GM21786 (cell line): ENCODE measurements at regions not wholly inside any gene's neighbourhood (a gene's known extent, or its start where the extent isn't known, plus 50 kb on each side); places are given as distances from the start of the nearest gene placed in this dataset.
"Not testable (repeated sequence)": the region's sequence is repeated elsewhere in the genome, so short reads cannot be mapped to it uniquely, and the experiment has no call there.

Experiments
- ATAC-seq: cut with Tn5 transposase; IDR thresholded peaks from one replicate; pipeline ENCODE4 v1.9.1; 2021; ENCODE audit not compliant: unreplicated experiment

DNA sequence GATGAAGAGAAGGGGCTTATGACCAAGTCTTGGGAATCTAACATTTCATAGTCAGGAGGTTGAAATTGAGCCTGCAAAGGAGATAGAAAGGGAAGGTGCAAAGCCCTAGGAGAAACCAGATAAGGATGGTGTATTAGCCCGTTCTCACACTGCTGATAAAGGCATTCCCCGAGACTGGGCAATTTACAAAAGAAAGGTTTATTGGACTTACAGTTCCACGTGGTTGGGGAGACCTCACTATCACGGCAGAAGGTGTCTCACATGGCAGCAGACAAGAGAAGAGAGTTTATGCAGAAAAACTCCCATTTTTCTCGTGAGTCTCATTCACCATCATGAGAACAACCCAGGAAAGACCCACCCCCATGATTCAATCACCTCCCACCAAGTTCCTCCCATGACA is 129.5 kb upstream of the LNX1 start:
- no peak for ATAC-seq

DNA sequence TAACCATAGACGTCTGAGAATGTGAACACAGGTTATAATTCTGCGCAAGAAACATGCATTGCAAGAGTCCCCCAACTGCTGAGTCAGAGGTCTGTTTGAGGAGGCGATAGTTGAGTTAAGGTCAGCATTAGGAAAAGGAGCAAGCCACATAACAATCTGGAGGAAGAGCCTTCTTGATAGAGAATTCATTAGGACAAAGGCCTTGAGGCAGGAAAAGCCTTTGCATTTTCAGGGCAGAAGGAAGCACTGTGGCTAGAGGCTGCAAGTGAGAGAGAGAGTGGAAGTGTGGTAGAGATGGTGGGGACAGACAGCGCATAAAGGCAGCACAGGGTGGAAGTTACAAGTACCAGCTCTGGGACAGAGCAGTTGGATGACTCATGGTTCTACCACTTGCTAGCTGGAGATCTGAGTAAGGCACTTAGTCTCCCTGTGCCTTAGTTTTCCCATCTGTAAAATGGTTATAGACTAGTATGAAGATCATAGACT is 125.8 kb upstream of the LNX1 start:
- no peak for ATAC-seq

DNA sequence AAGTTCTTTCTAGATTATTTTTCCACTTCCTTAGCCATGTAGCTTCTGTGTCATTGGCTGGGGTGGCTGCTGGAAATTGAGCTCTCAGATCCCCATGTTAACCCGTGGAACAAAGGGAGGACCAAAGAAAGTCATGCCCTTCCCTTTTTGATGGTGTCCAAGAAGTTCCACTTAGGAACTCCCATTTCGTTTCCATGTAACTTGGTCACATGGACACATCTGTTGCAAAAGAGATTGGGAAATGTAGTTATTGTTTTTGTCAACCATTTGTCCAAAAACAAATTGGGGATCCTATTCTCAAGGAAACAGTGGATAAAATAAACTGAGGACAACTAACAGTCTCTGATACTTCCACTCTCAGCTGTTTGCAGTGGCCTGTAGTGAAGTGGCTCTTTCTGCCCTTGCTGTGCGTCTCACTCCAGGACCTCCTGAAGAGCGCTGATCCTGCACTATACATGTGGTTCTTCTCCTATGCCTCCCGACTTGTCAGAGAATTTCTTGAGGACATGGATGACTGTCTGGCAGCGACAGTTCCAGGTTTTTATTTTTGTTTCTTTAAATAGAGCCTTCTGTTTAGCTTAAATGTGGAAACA is 125.3 kb upstream of the LNX1 start:
- no peak for ATAC-seq

DNA sequence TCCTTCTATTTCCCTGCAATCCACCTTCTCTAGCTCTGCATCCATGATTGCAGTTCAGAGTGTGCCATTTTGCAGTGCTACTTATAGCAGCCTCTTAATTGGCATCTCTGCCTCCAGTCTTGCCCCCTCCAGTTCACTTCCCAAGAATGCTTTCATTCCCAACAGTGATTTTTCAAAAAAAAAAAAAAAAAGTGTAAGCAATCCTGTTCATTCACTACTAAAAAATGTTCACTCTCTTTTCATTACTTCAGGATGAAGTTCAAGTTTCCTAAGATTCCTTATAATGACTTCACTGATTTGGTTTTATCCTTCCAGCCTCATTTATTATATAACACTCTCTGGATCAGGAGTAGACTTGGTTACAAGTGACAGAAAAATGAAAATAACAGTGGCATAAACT is 124.7 kb upstream of the LNX1 start:
- no peak for ATAC-seq

DNA sequence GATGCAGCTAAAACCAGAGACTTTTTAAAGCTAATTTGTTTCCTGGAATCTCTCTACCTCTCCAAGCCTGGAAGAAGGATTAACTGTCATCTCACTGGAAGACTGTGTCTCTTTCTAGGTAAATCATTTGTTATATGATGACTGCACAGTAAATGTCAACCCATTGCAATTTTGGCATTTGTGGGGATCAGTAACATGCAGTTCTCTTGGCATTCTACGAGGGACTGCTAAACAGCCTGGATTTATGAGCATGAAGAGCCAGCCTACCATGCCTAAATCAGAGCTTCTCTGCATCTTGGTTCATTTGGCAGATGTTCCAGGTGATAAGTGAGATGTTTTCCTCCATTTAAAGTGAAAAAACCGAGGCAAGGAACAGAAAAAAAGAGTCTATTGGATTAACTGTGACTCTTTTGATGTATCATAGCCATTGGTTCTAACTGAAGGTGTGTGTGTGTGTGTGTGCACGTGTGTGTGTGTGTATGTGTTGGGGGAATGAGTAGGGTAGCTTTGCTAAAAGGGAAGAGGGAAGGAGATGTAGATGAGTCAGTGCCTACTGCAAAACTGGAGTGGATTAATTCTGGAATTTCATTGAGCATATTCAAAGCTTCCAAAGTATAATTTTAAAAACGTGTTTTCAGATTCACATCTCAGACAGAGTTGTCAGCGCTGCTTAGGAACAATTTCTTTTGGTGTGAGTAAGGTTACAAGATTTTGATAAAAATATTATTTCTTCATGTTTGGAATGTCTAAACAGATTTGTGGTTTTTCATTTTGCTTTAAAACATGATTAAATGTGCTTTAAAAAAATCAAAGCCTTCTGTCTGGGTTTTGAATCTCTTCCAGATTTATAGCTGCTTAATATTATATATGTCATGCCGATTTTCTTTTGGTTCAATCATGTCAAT is 123.2 kb upstream of the LNX1 start:
- ATAC-seq: no peak

GRCh38 chr4:53713767-53714166 is 122.5 kb upstream of the LNX1 start:
- ATAC-seq: no peak

DNA sequence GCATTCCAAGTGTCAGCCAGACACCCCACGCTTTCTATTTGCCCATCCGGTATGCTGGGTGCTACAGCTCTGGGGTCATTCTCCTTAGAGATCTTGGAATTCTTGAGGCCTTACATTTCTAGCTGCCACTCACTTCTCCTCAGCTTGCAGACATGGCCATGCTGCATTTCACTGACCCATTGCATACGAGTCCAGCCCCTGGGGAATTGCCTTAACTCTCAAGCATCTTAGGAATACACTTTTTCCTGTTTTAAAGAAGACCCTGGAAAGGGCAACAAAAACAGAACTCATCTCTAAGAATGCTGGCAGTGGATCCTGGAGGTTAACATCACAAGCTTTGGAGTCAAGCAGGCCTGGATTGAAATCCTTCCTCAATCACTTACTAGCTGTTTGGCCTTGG is 122.0 kb upstream of the LNX1 start:
- ATAC-seq: no peak

DNA sequence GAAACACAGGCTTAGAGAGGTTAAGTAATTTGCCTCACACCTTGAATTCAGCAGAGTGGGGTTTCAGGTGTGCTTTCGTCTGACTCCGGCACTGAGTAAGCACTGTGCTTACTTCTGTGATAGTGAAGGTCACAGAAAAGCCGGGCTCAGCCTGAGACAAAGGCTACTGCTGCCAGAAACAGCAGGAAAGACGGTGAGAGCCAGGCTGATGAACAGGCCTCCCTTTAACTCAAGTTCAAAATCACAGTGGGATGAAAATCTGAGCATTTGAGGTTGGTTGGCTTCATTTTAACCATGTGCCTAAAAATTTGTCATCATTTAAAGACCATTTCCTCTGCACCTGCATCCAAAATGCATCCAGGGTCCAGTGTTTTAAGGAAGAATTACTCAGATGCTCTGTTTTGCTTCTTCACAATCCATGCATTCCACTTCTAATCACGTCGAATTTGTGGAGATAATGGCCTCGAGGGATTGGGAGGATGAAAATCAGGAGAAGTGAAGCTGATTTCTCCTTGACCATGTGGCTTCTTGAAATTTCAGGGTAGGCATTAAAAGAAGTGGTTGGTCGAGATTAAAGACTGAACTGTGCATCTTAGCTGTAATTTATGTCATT is 121.2 kb upstream of the LNX1 start:
- ATAC-seq: no peak

- ATAC-seq: no peak
These were observed 120.6 kb upstream of the LNX1 start for GRCh38 chr4:53711926-53712325.

DNA sequence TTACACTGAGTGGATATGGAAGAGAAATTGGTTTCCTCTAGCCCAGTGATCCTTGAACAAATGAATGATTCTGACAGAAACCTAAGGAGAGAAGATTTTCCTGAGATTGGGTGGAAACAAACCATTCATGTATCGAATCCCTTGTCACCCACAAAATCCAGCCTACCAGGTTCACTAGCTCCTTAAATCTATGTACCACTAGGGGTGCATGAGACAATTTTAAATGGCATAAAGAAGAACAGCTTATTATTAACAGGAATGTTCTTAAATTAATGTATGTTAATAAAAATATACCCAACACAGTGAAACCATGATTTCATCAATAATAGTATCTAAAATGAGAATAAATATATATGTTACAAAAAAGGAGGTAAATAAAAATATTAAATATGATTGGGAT is 118.4 kb upstream of the LNX1 start:
- no peak for ATAC-seq

DNA sequence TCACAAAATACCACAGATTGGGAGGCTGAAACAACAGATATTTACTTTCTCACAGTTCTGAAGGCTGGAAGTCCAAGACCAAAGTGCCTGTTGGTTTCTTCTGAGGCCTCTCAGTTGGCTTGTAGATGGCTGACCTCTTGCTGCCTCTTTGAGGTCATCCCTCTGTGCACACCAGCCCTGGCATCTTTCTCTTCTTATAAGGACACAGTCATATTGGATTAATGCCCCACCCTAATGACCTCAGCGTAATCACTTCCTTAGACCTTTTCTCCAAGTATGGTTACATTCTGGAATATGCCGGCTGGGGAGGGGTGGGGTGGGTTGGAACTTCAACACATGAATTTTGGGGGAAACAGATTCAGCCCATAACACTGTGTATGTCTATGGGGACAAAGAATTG is 116.2 kb upstream of the LNX1 start:
- ATAC-seq: no peak

GRCh38 chr4:53706422-53707032 is 115.2 kb upstream of the LNX1 start:
- ATAC-seq: no peak

- ATAC-seq: no peak
These were observed 114.7 kb upstream of the LNX1 start for GRCh38 chr4:53705972-53706371.

GRCh38 chr4:53705151-53705764 is 114.0 kb upstream of the LNX1 start:
- ATAC-seq: no peak

GRCh38 chr4:53704329-53704728 is 113.0 kb upstream of the LNX1 start:
- ATAC-seq: no peak

GRCh38 chr4:53703267-53703655 is 112.0 kb upstream of the LNX1 start:
- ATAC-seq: no peak

DNA sequence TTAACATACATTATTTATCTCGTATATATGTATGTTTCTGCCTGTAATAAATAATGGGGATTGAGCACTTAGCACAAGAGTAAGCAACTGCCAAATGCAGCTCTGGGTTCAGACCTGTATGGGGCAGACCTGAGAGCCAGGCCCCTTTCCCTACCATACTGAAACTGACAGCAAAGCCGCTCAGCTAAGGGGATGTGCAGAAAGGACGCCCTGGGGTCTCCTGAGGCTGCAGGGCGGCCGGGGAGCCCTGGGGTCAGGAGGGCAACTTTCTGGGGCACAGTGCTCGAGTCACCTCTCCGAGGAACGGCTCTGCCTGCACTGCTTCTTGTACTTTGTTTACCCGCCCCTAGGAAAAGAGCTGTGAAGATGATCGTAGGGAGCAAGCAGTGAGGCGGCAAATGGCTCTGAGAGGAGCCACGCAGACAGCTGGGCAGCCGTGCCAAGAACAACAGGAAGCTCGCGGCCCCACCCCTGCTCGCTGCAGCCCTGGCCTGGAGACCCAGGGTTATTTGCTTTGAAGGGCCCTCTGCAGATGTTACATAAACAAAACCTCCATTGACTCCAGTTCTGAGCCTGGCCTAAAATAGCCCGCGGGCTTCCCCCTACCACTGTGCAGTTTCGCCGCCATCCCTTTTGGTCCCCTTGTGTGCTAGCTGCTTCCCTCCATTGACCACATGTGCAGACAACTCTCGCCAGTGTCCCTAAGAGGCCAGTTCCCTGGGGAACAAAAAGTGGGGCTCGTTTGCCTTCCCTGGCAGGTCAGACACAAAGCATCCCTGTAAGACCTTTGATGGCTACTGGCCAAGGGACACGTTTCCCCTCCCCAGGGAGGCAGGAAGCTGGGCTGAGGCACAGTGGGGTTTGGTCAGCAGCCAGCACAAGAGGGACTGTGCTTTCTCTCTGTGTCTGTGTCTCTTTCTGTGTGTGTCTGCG is 111.3 kb upstream of the LNX1 start:
- peak; percentile 80 for ATAC-seq

- ATAC-seq: not testable (repeated sequence)
These were observed 110.0 kb upstream of the LNX1 start for GRCh38 chr4:53701260-53701659.

DNA sequence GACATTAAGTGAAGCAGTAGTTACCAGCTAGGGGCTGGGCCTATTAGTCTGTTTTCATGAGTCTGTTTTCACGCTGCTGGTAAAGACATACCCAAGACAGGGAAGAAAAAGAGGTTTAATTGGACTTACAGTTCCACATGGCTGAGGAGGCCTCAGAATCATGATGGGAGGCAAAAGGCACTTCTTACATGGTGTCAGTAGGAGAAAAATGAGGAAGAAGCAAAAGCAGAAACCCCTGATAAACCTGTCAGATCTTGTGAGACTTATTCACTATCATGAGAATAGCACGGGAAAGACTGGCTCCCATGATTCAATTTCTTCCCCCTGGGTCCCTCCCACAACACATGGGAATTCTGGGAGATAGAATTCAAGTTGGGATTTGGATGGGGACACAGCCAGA is 108.0 kb upstream of the LNX1 start:
- ATAC-seq: not testable (repeated sequence)

DNA sequence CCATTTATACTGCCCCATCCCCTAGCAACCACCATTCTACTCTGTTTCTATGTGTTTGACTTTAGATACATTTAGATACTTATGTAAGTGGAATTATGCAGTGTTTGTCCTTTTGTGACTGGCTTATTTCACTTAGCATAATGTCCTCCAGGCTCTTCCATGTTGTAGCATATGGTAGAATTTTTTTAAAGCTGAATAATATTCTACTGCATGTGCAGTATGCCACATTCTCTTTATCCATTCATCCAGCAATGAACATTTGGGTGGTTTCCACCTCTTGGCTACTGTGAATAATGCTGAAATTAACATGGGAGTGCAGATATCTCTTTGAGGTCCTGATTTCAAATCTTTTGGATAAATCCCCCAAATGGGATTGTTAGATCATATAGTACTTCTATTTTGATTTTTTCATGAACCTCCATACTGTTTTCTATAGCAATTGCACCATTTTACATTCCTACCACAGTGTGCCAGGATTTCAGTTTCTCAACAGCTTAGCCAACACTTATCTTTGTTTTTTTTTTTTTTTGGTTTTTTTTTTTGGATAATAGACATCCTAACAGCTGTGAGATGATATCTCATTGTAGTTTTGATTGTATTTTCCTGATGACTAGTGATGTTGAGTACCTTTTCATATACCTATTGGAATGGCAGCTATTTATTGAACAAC is 105.9 kb upstream of the LNX1 start:
- no peak for ATAC-seq
